NT2/D1 (cell line): ENCODE measurements at regions not wholly inside any gene's neighbourhood (a gene's known extent, or its start where the extent isn't known, plus 50 kb on each side); places are given as distances from the start of the nearest gene placed in this dataset.
"Not testable (repeated sequence)": the region's sequence is repeated elsewhere in the genome, so short reads cannot be mapped to it uniquely, and the experiment has no call there.

Experiments
- SUZ12 ChIP-seq: IDR thresholded peaks from 2 replicates; pipeline ENCODE4 v1.6.1; 2011; ENCODE audit not compliant: insufficient read length, insufficient read depth; ENCODE audit errors: extremely low read depth
- YY1 ChIP-seq: IDR thresholded peaks from 2 replicates; pipeline ENCODE4 v1.6.1; 2011; ENCODE audit not compliant: insufficient read length, insufficient read depth
- ZNF274 ChIP-seq: IDR thresholded peaks from 2 replicates; pipeline ENCODE4 v1.6.1; 2011; ENCODE audit warnings: mild to moderate bottlenecking, low read depth, low read length

DNA sequence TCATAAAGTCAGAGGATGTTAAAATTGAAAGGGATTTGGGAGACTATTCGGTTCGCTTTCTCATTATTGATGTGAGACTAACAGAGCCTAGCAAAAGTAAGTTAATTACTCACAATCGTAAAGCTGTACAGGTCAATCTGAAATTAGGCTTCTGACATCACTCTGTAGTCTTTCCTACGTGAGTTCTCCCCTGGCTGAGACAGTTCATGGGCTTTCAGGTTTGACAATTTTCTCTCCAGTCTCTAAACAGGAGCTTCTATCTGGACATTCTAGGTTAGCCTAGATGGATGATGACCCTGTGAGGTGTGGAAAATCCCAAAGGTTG lies 77.5 kb upstream of the VKORC1L1 start:
- not testable (repeated sequence) for TF ChIP-seq ZNF274, YY1, SUZ12
